Activated naive CD4-positive, alpha-beta T cell treated with anti-CD3 and anti-CD28 coated beads, Interleukin-2, amount 50 U/mL, for 24 hours (primary cell): ENCODE measurements at regions not wholly inside any gene's neighbourhood (a gene's known extent, or its start where the extent isn't known, plus 50 kb on each side); places are given as distances from the start of the nearest gene placed in this dataset.

Experiments used
- H3K27ac Mint-ChIP-seq: one replicate; pipeline ENCODE4 v1.8.0; 2021; ENCODE audit warnings: mild to moderate bottlenecking, mixed read lengths
- H3K27me3 Mint-ChIP-seq: one replicate; pipeline ENCODE4 v1.8.0; 2021; ENCODE audit warnings: mixed read lengths
- H3K36me3 Mint-ChIP-seq: one replicate; pipeline ENCODE4 v1.8.0; 2021; ENCODE audit warnings: mixed read lengths
- H3K4me1 Mint-ChIP-seq: one replicate; pipeline ENCODE4 v1.8.0; 2021; ENCODE audit warnings: mixed read lengths
- H3K4me3 Mint-ChIP-seq: one replicate; pipeline ENCODE4 v1.8.0; 2021; ENCODE audit warnings: mild to moderate bottlenecking, mixed read lengths
- H3K9me3 Mint-ChIP-seq: one replicate; pipeline ENCODE4 v1.8.0; 2021; ENCODE audit warnings: mixed read lengths

GRCh38 chr19:28516415-28516872, 696.5 kb downstream of the UQCRFS1 start:
- H3K36me3 Mint-ChIP-seq: no peaks in the 10 kb centered on the region
- H3K4me1 Mint-ChIP-seq: no peaks in the 10 kb centered on the region
- no peaks in the 10 kb centered on the region for H3K27me3 Mint-ChIP-seq
- H3K9me3 Mint-ChIP-seq: no peaks in the 10 kb centered on the region
- no peak overlapping the region for H3K27ac Mint-ChIP-seq
- H3K4me3 Mint-ChIP-seq: no peak overlapping the region

- no peaks in the 10 kb centered on the region for H3K4me1 Mint-ChIP-seq
- no peaks in the 10 kb centered on the region for H3K9me3 Mint-ChIP-seq
- no peak overlapping the region for H3K4me3 Mint-ChIP-seq
- peaks cover 2% of the 10 kb centered on the region for H3K36me3 Mint-ChIP-seq
- peaks cover 4% of the 10 kb centered on the region for H3K27me3 Mint-ChIP-seq
- H3K27ac Mint-ChIP-seq: no peak overlapping the region
Measured at GRCh38 chr19:28514166-28514565, 698.8 kb downstream of the UQCRFS1 start.

GRCh38 chr19:28511655-28512054, 701.3 kb downstream of the UQCRFS1 start:
- Mint-ChIP-seq H3K27ac (no peak overlapping the region), H3K4me3 (no peak overlapping the region), H3K36me3 (peaks cover 2% of the 10 kb centered on the region), H3K27me3 (peaks cover 4% of the 10 kb centered on the region), H3K9me3 (no peaks in the 10 kb centered on the region), H3K4me1 (no peaks in the 10 kb centered on the region)

GRCh38 chr19:28509079-28509895, 703.7 kb downstream of the UQCRFS1 start:
- H3K27me3 Mint-ChIP-seq: peaks cover 4% of the 10 kb centered on the region
- H3K4me3 Mint-ChIP-seq: no peak overlapping the region
- no peaks in the 10 kb centered on the region for H3K4me1 Mint-ChIP-seq
- no peaks in the 10 kb centered on the region for H3K9me3 Mint-ChIP-seq
- H3K36me3 Mint-ChIP-seq: peaks cover 2% of the 10 kb centered on the region
- no peak overlapping the region for H3K27ac Mint-ChIP-seq

GRCh38 chr19:28508666-28509065, 704.3 kb downstream of the UQCRFS1 start:
- H3K9me3 Mint-ChIP-seq: no peaks in the 10 kb centered on the region
- H3K4me1 Mint-ChIP-seq: no peaks in the 10 kb centered on the region
- H3K4me3 Mint-ChIP-seq: no peak overlapping the region
- peaks cover 4% of the 10 kb centered on the region for H3K27me3 Mint-ChIP-seq
- peaks cover 2% of the 10 kb centered on the region for H3K36me3 Mint-ChIP-seq
- no peak overlapping the region for H3K27ac Mint-ChIP-seq

GRCh38 chr19:28505933-28506332, 707.0 kb downstream of the UQCRFS1 start:
- no peak overlapping the region for H3K27ac Mint-ChIP-seq
- H3K27me3 Mint-ChIP-seq: peaks cover 4% of the 10 kb centered on the region
- H3K4me3 Mint-ChIP-seq: no peak overlapping the region
- H3K9me3 Mint-ChIP-seq: no peaks in the 10 kb centered on the region
- peaks cover 2% of the 10 kb centered on the region for H3K36me3 Mint-ChIP-seq
- H3K4me1 Mint-ChIP-seq: peaks cover 15% of the 10 kb centered on the region

DNA sequence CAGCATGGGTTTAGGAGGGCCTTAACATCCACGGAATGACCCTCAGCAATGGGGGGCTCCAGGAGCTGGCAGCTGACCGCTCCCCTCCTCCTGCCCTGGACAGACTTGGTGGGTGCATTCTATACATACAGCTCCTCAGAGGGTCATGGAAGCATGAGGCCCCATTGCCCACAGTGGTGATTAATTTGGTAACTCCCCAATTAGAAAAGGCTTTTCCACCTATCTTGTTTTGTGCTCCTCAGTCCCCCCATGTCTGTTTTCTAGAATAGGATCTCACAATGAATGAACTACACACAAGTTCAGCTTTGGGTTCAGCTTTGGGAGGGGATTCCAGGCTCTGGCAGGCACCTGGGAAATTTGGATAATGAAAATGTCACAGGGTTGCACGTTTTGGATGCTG, 707.8 kb downstream of the UQCRFS1 start:
- Mint-ChIP-seq H3K4me1 (peaks cover 19% of the 10 kb centered on the region), H3K9me3 (no peaks in the 10 kb centered on the region), H3K27ac (no peak overlapping the region), H3K36me3 (peaks cover 2% of the 10 kb centered on the region), H3K27me3 (peaks cover 4% of the 10 kb centered on the region), H3K4me3 (no peak overlapping the region)

GRCh38 chr19:28504727-28505126, 708.2 kb downstream of the UQCRFS1 start:
- no peak overlapping the region for H3K4me3 Mint-ChIP-seq
- H3K9me3 Mint-ChIP-seq: no peaks in the 10 kb centered on the region
- no peak overlapping the region for H3K27ac Mint-ChIP-seq
- H3K27me3 Mint-ChIP-seq: peaks cover 1% of the 10 kb centered on the region
- peaks cover under 1% of the 10 kb centered on the region for H3K36me3 Mint-ChIP-seq
- peaks cover 23% of the 10 kb centered on the region for H3K4me1 Mint-ChIP-seq

DNA sequence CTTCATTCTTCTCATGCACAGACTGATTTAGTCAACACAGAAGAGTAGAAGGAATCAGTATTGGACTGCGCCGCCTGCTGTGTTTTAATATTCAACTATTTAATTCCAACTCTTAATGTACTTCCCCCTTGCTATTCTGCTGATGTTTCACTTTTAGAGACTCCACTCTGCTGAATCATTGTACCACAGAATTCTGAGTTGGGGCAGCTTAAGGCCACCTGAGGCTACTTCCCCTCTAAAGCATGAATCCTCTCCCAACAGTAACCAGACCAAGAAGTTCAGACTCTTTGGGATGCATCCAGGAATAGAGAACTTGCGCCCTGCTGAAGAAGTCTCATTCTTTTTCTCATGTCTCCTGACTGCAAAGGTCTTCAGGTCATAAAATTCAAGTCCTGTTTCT, 708.8 kb downstream of the UQCRFS1 start:
- no peak overlapping the region for H3K4me3 Mint-ChIP-seq
- no peak overlapping the region for H3K27ac Mint-ChIP-seq
- H3K9me3 Mint-ChIP-seq: no peaks in the 10 kb centered on the region
- peaks cover 24% of the 10 kb centered on the region for H3K4me1 Mint-ChIP-seq
- no peaks in the 10 kb centered on the region for H3K27me3 Mint-ChIP-seq
- no peaks in the 10 kb centered on the region for H3K36me3 Mint-ChIP-seq

GRCh38 chr19:28502879-28503734, 709.8 kb downstream of the UQCRFS1 start:
- Mint-ChIP-seq H3K4me3 (no peak overlapping the region), H3K27ac (no peak overlapping the region), H3K27me3 (no peaks in the 10 kb centered on the region), H3K36me3 (no peaks in the 10 kb centered on the region), H3K9me3 (no peaks in the 10 kb centered on the region), H3K4me1 (peaks cover 24% of the 10 kb centered on the region)

DNA sequence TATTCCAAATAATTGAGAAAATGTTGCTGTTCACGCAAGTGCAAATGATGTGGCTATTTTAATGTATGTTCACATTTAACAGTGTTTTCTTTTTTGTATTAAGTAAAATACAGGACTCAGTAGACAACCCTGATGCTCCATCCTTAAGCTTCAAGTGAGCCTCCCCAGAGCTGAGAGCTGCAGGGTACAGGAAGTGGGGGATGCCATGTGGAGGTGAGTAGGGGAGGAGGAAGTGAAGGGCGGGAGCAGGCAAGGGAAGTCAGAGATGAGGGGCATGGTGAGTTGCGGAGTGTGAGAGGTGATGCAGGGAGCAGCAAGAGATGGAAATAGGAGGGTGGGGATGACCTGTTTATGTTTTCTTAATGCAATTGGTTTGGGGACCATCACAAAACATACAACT, 711.0 kb downstream of the UQCRFS1 start:
- Mint-ChIP-seq H3K9me3 (no peaks in the 10 kb centered on the region), H3K4me3 (no peak overlapping the region), H3K4me1 (peaks cover 24% of the 10 kb centered on the region), H3K27ac (no peak overlapping the region), H3K36me3 (no peaks in the 10 kb centered on the region), H3K27me3 (no peaks in the 10 kb centered on the region)

- H3K4me1 Mint-ChIP-seq: peaks cover 24% of the 10 kb centered on the region
Measured at GRCh38 chr19:28500982-28501630, 711.8 kb downstream of the UQCRFS1 start.

DNA sequence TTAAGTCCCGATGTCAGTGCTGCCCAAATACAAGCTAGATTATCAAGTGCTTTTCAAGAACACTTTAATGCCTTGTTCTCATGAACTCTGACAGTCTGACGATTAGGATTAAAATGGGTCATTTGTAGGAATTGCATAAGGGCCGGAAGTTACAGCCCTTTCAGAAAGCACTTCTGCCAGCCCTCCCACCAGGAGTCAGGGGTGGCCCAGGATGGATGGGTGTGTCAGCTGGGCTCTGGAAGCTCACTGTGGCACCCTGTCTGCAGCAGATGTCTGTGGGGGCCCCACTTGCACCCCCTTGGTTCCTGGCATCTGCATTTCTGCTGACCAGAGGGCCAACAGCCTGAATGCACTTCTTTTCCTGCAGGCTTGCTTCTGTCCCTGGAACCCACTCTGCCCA, 712.7 kb downstream of the UQCRFS1 start:
- no peaks in the 10 kb centered on the region for H3K27me3 Mint-ChIP-seq
- H3K4me3 Mint-ChIP-seq: no peak overlapping the region
- no peak overlapping the region for H3K27ac Mint-ChIP-seq
- peaks cover 24% of the 10 kb centered on the region for H3K4me1 Mint-ChIP-seq
- no peaks in the 10 kb centered on the region for H3K36me3 Mint-ChIP-seq
- no peaks in the 10 kb centered on the region for H3K9me3 Mint-ChIP-seq

More at GRCh38 chr19:28500982-28501630, 711.8 kb downstream of the UQCRFS1 start:
- Mint-ChIP-seq H3K27ac (peak overlapping the region; percentile 26), H3K9me3 (no peaks in the 10 kb centered on the region), H3K36me3 (no peaks in the 10 kb centered on the region), H3K27me3 (no peaks in the 10 kb centered on the region), H3K4me3 (peak overlapping the region; percentile 59)

DNA sequence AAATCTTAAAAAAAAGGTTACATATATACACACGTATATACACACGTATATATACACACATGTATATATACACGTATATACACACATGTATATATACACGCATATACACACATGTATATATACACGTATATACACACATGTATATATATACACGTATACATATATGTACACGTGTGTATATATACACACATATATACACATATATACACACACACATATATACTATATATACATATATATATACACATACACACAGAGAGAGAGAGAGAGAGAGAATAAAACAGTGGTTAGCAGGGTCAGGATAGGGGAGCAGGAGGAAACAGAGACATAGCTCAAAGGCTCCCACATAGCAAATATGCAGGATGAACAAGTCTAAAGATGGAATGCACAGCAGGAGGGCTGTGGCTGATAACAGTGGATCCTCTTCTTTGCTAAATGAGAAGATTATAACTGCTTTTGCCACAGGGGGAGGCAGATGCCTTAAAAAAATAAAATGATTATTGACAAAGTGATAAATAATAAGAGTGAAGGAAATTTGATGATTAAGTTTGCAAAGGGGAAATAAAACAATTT, 714.5 kb downstream of the UQCRFS1 start:
- H3K27ac Mint-ChIP-seq: no peak overlapping the region
- peaks cover 24% of the 10 kb centered on the region for H3K4me1 Mint-ChIP-seq
- H3K9me3 Mint-ChIP-seq: no peaks in the 10 kb centered on the region
- H3K4me3 Mint-ChIP-seq: no peak overlapping the region
- no peaks in the 10 kb centered on the region for H3K36me3 Mint-ChIP-seq
- no peaks in the 10 kb centered on the region for H3K27me3 Mint-ChIP-seq

GRCh38 chr19:28497887-28498286, 715.1 kb downstream of the UQCRFS1 start:
- Mint-ChIP-seq H3K27me3 (no peaks in the 10 kb centered on the region), H3K27ac (no peak overlapping the region), H3K4me3 (no peak overlapping the region), H3K36me3 (no peaks in the 10 kb centered on the region), H3K9me3 (no peaks in the 10 kb centered on the region), H3K4me1 (peaks cover 24% of the 10 kb centered on the region)
